NB4 (cell line): ENCODE measurements at regions not wholly inside any gene's neighbourhood (a gene's known extent, or its start where the extent isn't known, plus 50 kb on each side); places are given as distances from the start of the nearest gene placed in this dataset.

ENCODE experiments used
- DNase-seq: peaks from one replicate; pipeline ENCODE4 v3.0.0; 2010; ENCODE audit warnings: low read depth
- H3K4me3 ChIP-seq: one replicate; pipeline ENCODE4 v1.5.1; 2011; ENCODE audit warnings: mild to moderate bottlenecking, low read depth, low read length, moderate library complexity
- CTCF ChIP-seq: IDR thresholded peaks from one replicate; pipeline ENCODE4 v1.5.1; 2012; ENCODE audit warnings: low read depth, low read length
- MAX ChIP-seq: IDR thresholded peaks from 2 replicates; pipeline ENCODE4 v1.6.1; 2011; ENCODE audit warnings: low read depth, low read length
- MYC ChIP-seq: IDR thresholded peaks from 2 replicates; pipeline ENCODE4 v1.6.1; 2011; ENCODE audit warnings: low read depth, low read length
- POLR2A ChIP-seq: IDR thresholded peaks from 2 replicates; pipeline ENCODE4 v1.6.1; 2011; ENCODE audit warnings: mild to moderate bottlenecking; ENCODE audit not compliant: insufficient read length; ENCODE audit errors: extremely low read depth

- DNase-seq: no peak
- no peak for TF ChIP-seq MYC
- TF ChIP-seq MAX: no peak
- no peak for TF ChIP-seq CTCF
- no peak overlapping the region for H3K4me3 ChIP-seq
Observed at GRCh38 chr17:72576289-72576759, 455.5 kb downstream of the SOX9 start.

- no peak overlapping the region for H3K4me3 ChIP-seq
- TF ChIP-seq POLR2A: no peak
- TF ChIP-seq CTCF: no peak
- TF ChIP-seq MAX: no peak
- no peak for TF ChIP-seq MYC
- DNase-seq: no peak
Observed at GRCh38 chr17:72578817-72579470, 458.1 kb downstream of the SOX9 start.

- TF ChIP-seq CTCF (no peak), MYC (no peak), POLR2A (no peak), MAX (no peak)
- H3K4me3 ChIP-seq: no peak overlapping the region
- DNase-seq: no peak
Observed at GRCh38 chr17:72579990-72580320, 459.1 kb downstream of the SOX9 start.

- no peak overlapping the region for H3K4me3 ChIP-seq
- no peak for DNase-seq
- TF ChIP-seq MAX (no peak), POLR2A (no peak), MYC (no peak), CTCF (no peak)
Observed at GRCh38 chr17:72580321-72581127, 459.7 kb downstream of the SOX9 start.

GRCh38 chr17:72587156-72587555 lies 466.3 kb downstream of the SOX9 start:
- no peak for TF ChIP-seq POLR2A
- no peak for TF ChIP-seq MAX
- no peak for TF ChIP-seq MYC
- TF ChIP-seq CTCF: no peak
- DNase-seq: no peak
- H3K4me3 ChIP-seq: no peak overlapping the region
